ENCODE measurements at regions not wholly inside any gene's neighbourhood (a gene's known extent, or its start where the extent isn't known, plus 50 kb on each side); places are given as distances from the start of the nearest gene placed in this dataset.
"Not testable (repeated sequence)": the region's sequence is repeated elsewhere in the genome, so short reads cannot be mapped to it uniquely, and the experiment has no call there.

GRCh38 chr2:167783261-167784083 lies 463.9 kb downstream of the STK39 start:
- no peaks in the 10 kb centered on the region for H3K9me3 ChIP-seq
- peak; percentile 33 for DNase-seq
- H3K27me3 ChIP-seq: no peaks in the 10 kb centered on the region
- no peak overlapping the region for H3K4me3 ChIP-seq
- H3K36me3 ChIP-seq: no peaks in the 10 kb centered on the region

GRCh38 chr2:167781629-167782028 lies 465.8 kb downstream of the STK39 start:
- DNase-seq, H3K27me3 ChIP-seq, H3K9me3 ChIP-seq, H3K36me3 ChIP-seq, H3K4me3 ChIP-seq: not testable (repeated sequence)

DNA sequence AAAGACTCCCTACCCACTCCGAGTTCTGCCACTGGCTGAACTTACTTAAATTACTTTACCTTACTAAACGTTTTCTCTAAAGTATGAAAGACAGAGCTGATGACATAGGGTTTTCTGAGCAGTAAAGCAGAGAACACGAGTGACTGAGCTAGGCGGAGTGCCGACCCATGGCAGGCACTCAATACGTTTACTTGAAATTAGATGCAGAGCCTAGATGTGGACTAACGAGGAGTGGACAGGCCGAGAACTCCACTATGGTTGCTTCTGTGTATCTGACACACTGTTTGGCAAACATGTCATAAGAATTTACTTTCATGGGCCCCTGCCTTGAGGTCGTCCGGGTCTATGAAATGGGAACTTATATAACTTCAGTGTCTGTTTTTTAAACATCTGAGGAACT lies 471.0 kb downstream of the STK39 start:
- Histone ChIP-seq H3K4me3 (no peak overlapping the region), H3K9me3 (no peaks in the 10 kb centered on the region), H3K36me3 (no peaks in the 10 kb centered on the region), H3K27me3 (no peaks in the 10 kb centered on the region)
- no peak for DNase-seq

GRCh38 chr2:167771628-167772027 lies 475.8 kb downstream of the STK39 start:
- Histone ChIP-seq H3K27me3 (no peaks in the 10 kb centered on the region), H3K36me3 (no peaks in the 10 kb centered on the region), H3K9me3 (no peaks in the 10 kb centered on the region), H3K4me3 (no peak overlapping the region)
- no peak for DNase-seq

- no peaks in the 10 kb centered on the region for H3K9me3 ChIP-seq
- no peak overlapping the region for H3K4me3 ChIP-seq
- H3K36me3 ChIP-seq: no peaks in the 10 kb centered on the region
- no peaks in the 10 kb centered on the region for H3K27me3 ChIP-seq
- DNase-seq: no peak
These were observed 478.4 kb downstream of the STK39 start for GRCh38 chr2:167769020-167769419.

DNA sequence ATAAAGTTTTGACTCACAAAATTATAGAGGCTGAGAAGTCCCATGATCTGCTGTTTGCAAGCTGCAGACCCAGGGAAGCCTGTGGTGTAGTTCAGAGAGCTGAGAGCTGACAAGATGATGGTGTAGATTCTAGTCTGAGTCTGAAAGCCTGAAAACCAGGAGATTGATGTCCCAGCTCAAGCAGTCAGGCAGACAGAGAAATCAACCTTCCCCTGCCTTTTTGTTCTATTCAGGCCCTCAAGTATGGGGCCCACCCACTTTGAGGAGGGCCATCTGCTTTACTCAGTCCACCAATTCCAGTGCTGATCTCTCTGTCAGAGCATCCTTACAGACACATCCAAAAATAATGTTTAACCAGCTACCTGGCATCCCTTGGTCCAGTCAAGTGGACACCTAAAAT lies 479.6 kb downstream of the STK39 start:
- no peaks in the 10 kb centered on the region for H3K36me3 ChIP-seq
- H3K9me3 ChIP-seq: no peaks in the 10 kb centered on the region
- no peaks in the 10 kb centered on the region for H3K27me3 ChIP-seq
- no peak for DNase-seq
- H3K4me3 ChIP-seq: no peak overlapping the region

DNA sequence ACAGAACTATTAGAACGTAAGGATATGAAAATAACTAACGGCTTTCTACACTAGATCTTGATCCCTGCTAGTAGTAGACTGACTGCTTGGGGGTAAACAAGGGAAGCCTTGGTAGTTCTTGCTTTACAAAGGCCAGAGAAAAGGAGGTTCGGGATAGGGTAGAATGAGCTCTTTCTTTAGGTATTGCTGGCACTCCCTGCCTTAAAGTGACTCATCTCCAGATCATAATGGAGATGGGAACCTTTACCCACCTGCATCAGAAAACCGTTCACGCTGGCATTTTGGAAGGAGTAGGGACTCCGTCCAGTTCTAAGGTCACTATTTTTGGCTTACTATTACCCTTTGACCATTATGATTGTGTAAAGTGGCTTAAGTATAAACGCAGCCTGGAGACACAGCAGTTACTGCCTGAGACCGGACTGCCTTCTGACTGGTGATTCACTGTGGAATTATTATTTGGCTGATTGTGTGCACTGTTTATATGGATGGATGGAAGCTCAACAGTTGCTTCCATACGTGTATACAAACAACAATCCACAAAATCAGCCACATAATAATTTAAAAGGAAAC lies 482.5 kb downstream of the STK39 start:
- H3K27me3 ChIP-seq: no peaks in the 10 kb centered on the region
- no peaks in the 10 kb centered on the region for H3K9me3 ChIP-seq
- H3K36me3 ChIP-seq: no peaks in the 10 kb centered on the region
- DNase-seq: no peak
- no peak overlapping the region for H3K4me3 ChIP-seq

DNA sequence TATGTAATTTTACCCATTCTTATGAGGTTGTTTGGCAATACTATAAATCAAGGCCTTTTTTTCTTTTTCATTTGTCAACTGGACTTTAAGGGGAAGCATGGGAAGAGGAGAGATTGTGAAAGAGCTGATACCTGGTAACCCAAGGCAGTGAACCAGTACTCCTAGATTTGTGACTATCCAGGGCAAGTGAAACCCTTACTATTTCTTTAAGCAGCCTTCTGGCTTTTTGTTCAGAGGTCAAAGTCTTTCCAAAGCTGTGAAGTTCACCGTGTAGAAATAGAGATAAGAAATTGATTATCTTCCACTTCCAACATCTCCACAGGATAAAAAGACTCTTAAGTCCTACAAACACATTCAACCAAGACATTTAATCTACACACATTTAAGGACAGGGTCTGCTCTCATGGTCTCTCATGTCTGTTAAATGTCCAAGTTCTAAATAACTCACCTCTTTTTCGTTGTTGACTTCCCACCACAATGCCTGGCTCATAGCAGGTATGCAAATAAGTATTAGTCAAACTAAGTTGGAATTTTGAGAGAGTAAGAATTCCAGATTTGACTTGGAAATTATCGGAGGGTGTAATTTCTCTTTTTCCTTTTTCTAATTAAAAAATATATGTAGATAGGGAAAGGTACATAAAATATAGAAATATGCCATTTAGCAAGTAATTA lies 485.8 kb downstream of the STK39 start:
- Histone ChIP-seq H3K9me3 (no peaks in the 10 kb centered on the region), H3K27me3 (no peaks in the 10 kb centered on the region), H3K36me3 (no peaks in the 10 kb centered on the region), H3K4me3 (no peak overlapping the region)
- no peak for DNase-seq

GRCh38 chr2:167759531-167759930 lies 487.9 kb downstream of the STK39 start:
- Histone ChIP-seq H3K36me3 (no peaks in the 10 kb centered on the region), H3K27me3 (no peaks in the 10 kb centered on the region), H3K9me3 (no peaks in the 10 kb centered on the region), H3K4me3 (no peak overlapping the region)
- no peak for DNase-seq

DNA sequence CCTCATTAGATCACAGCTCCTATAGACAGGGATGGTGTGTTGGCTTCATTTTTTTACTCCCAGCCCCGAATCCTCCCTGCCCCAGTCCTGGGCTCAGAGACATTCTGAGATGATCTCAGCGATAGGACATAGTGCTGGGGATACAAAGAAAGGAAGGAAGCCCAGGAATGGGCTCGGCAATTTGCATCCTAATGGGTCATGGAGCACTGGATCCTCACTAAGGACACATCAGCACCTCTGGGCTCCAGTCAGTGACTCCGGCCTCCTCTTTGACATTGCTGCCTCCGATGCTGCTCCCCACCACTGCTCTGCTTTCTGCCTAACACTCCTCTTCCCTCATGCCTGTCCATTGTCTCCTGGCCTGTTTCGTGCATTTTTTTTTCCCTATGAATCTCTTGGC lies 489.1 kb downstream of the STK39 start:
- H3K27me3 ChIP-seq: no peaks in the 10 kb centered on the region
- no peak for DNase-seq
- H3K9me3 ChIP-seq: no peaks in the 10 kb centered on the region
- no peak overlapping the region for H3K4me3 ChIP-seq
- no peaks in the 10 kb centered on the region for H3K36me3 ChIP-seq

DNA sequence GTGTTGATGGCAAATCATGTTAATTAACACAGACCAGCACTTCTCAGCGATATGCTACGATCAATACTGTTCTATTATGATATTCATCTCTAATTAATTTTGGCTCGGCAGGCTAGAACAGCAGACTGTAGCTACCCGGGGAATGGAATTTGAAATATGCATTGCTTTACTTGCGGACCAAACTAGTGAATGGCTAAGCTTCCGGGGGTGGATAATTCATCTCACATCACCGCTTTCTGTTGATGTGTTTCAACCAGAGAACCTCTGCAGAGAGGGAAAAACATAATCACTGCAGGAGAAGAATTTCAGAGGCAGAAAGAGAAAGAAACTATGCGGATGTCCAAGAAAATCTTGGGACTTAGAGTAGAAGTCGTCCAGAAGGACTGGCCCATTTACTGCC lies 490.9 kb downstream of the STK39 start:
- DNase-seq: no peak
- Histone ChIP-seq H3K27me3 (no peaks in the 10 kb centered on the region), H3K4me3 (no peak overlapping the region), H3K9me3 (no peaks in the 10 kb centered on the region), H3K36me3 (no peaks in the 10 kb centered on the region)

- H3K4me3 ChIP-seq: no peak overlapping the region
- no peaks in the 10 kb centered on the region for H3K36me3 ChIP-seq
- no peaks in the 10 kb centered on the region for H3K9me3 ChIP-seq
- H3K27me3 ChIP-seq: no peaks in the 10 kb centered on the region
- no peak for DNase-seq
These were observed 494.3 kb downstream of the STK39 start for GRCh38 chr2:167753142-167753541.

GRCh38 chr2:167752734-167753133 lies 494.7 kb downstream of the STK39 start:
- H3K36me3 ChIP-seq: no peaks in the 10 kb centered on the region
- H3K4me3 ChIP-seq: no peak overlapping the region
- no peak for DNase-seq
- H3K9me3 ChIP-seq: no peaks in the 10 kb centered on the region
- H3K27me3 ChIP-seq: no peaks in the 10 kb centered on the region

DNA sequence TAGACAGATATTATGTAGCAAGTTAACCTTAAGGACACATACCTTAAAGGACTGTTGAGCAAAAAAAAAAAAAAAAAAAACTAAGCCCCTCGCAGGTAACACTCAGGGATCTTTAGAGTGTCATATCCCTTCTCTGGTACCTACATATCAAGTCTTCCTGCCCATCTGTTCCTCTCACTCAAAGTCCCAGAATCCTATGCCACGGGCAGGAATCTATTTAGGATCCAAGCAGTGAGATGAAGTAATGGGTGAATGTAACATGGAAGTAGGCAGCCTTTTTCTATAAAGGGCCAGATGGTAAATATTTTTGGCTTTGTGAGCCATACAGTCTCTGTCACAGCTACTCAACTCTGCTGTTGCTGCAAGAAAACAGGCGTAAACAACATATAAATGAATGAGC lies 496.7 kb downstream of the STK39 start:
- Histone ChIP-seq H3K4me3 (no peak overlapping the region), H3K36me3 (no peaks in the 10 kb centered on the region), H3K9me3 (no peaks in the 10 kb centered on the region), H3K27me3 (no peaks in the 10 kb centered on the region; the same call in 1 of the 2 replicates)
- no peak for DNase-seq

DNA sequence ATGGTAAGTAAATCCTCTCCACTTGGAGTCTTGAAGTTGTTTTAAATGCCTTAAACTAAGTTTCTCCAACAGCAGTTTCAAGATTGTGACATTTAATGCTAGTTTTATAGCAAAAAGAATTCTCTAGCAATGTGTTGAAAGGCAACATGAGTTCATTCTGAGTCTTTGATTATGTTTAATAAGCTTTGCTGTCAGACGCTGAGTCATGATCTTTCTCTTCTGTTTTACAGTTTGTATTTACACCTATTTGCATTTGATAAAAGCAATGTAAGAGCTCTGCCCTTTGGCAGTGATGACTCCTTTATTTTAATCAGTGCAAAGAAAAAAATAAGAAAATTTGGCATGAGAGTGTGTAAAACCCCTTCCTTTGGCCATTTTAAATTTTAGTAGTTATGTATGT lies 497.7 kb downstream of the STK39 start:
- Histone ChIP-seq H3K4me3 (no peak overlapping the region), H3K36me3 (no peaks in the 10 kb centered on the region), H3K27me3 (no peaks in the 10 kb centered on the region; the same call in 1 of the 2 replicates), H3K9me3 (no peaks in the 10 kb centered on the region)
- DNase-seq: no peak

DNA sequence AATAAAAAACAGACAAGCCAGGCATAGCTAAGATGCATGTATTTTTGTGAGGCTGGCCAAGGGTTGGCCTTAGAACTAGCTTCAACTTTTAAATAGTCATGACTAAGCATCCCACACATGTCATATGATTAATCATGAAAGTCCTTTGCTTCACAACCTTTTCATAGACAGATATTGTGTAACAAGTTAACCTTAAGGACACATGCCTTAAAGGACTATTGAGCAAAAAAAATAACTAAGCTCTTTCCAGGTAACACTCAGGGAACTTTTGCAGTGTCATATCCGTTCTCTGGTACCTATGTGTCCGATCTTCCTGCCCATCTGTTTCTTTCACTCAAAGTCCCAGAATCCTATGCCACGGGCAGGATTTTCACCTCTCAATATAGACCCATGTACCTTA lies 498.4 kb downstream of the STK39 start:
- H3K27me3 ChIP-seq: no peaks in the 10 kb centered on the region; the same call in 1 of the 2 replicates
- no peaks in the 10 kb centered on the region for H3K9me3 ChIP-seq
- no peak for DNase-seq
- H3K36me3 ChIP-seq: no peaks in the 10 kb centered on the region
- no peak overlapping the region for H3K4me3 ChIP-seq

DNA sequence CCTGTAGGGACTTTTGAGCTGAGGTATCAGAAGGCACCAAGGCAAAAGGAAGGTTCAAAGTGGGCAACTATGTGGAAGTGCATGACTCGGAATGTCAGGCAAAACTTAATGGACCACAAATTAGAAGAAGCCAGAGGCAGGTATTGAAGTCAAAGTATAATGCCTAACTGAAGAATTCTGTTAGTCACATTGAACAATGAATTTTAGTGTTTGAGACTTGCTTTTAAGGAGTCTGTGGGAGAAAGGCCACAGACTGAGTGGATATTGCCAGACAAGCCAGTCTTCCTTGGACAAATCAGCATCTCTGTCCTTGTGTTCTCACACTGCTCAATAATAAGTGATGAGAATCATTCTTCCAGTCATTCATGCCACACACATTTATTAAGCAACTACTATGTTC lies 498.9 kb downstream of the STK39 start:
- no peak for DNase-seq
- Histone ChIP-seq H3K9me3 (no peaks in the 10 kb centered on the region), H3K36me3 (no peaks in the 10 kb centered on the region), H3K27me3 (no peaks in the 10 kb centered on the region; the same call in 1 of the 2 replicates), H3K4me3 (no peak overlapping the region)

- Histone ChIP-seq H3K9me3 (no peaks in the 10 kb centered on the region), H3K36me3 (no peaks in the 10 kb centered on the region), H3K4me3 (no peak overlapping the region), H3K27me3 (no peaks in the 10 kb centered on the region; the same call in 1 of the 2 replicates)
- DNase-seq: no peak
These were observed 501.7 kb downstream of the STK39 start for GRCh38 chr2:167745667-167746066.
